GM19463 (cell line): ENCODE measurements at regions not wholly inside any gene's neighbourhood (a gene's known extent, or its start where the extent isn't known, plus 50 kb on each side); places are given as distances from the start of the nearest gene placed in this dataset.
"Not testable (repeated sequence)": the region's sequence is repeated elsewhere in the genome, so short reads cannot be mapped to it uniquely, and the experiment has no call there.

ENCODE experiments used
- ATAC-seq: cut with Tn5 transposase; IDR thresholded peaks from one replicate; pipeline ENCODE4 v1.9.1; 2021; ENCODE audit warnings: mild to moderate bottlenecking, moderate library complexity; ENCODE audit not compliant: unreplicated experiment

- ATAC-seq, result no peak
Observed at GRCh38 chr20:48214601-48215000, 429.3 kb upstream of the SULF2 start.

- ATAC-seq, result not testable (repeated sequence)
Observed at GRCh38 chr20:48213635-48214034, 428.4 kb upstream of the SULF2 start.

- no peak for ATAC-seq
Observed at GRCh38 chr20:48212806-48213509, 427.7 kb upstream of the SULF2 start.

GRCh38 chr20:48211847-48212246, 426.6 kb upstream of the SULF2 start:
- no peak for ATAC-seq

GRCh38 chr20:48211238-48211637, 426.0 kb upstream of the SULF2 start:
- ATAC-seq, result no peak

GRCh38 chr20:48210111-48211027, 425.1 kb upstream of the SULF2 start:
- ATAC-seq, result no peak

- ATAC-seq, result no peak
Observed at GRCh38 chr20:48209102-48209501, 423.8 kb upstream of the SULF2 start.

- no peak for ATAC-seq
Observed at GRCh38 chr20:48208176-48208575, 422.9 kb upstream of the SULF2 start.

- ATAC-seq, result no peak
Observed at GRCh38 chr20:48207505-48207904, 422.2 kb upstream of the SULF2 start.

GRCh38 chr20:48205786-48206185, 420.5 kb upstream of the SULF2 start:
- ATAC-seq, result no peak

- ATAC-seq, result no peak
Observed at GRCh38 chr20:48205281-48205782, 420.1 kb upstream of the SULF2 start.

- no peak for ATAC-seq
Observed at GRCh38 chr20:48204499-48204898, 419.2 kb upstream of the SULF2 start.

GRCh38 chr20:48203252-48203651, 418.0 kb upstream of the SULF2 start:
- ATAC-seq, result no peak

GRCh38 chr20:48202334-48203113, 417.2 kb upstream of the SULF2 start:
- ATAC-seq, result no peak

GRCh38 chr20:48201885-48202284, 416.6 kb upstream of the SULF2 start:
- ATAC-seq, result no peak

GRCh38 chr20:48201188-48201587, 415.9 kb upstream of the SULF2 start:
- no peak for ATAC-seq

GRCh38 chr20:48198929-48199451, 413.7 kb upstream of the SULF2 start:
- no peak for ATAC-seq

GRCh38 chr20:48197066-48197465, 411.8 kb upstream of the SULF2 start:
- ATAC-seq, result no peak

- no peak for ATAC-seq
Observed at GRCh38 chr20:48196486-48196885, 411.2 kb upstream of the SULF2 start.

GRCh38 chr20:48196001-48196400, 410.7 kb upstream of the SULF2 start:
- no peak for ATAC-seq
